ENCODE measurements at regions not wholly inside any gene's neighbourhood (a gene's known extent, or its start where the extent isn't known, plus 50 kb on each side); places are given as distances from the start of the nearest gene placed in this dataset.

GRCh38 chr6:126955621-126956020 is 162.8 kb upstream of the RSPO3 start:
- Histone ChIP-seq H3K79me1 (ENCODE audit: low read depth in 1 of 2, low read length in 2 of 2) (no peaks in the 10 kb centered on the region), H3K4me2 (ENCODE audit: low read depth, low read length) (no peak overlapping the region), H4K5ac (ENCODE audit: low read depth, low read length) (no peak overlapping the region), H3K27ac (ENCODE audit: insufficient read depth, low read length) (no peak overlapping the region), H4K20me1 (ENCODE audit: insufficient read depth, low read length) (no peaks in the 10 kb centered on the region), H2BK5ac (ENCODE audit: low read depth, low read length, poor library complexity, severe bottlenecking) (no peak overlapping the region), H3K36me3 (ENCODE audit: control insufficient read depth, insufficient read depth, low read length) (no peaks in the 10 kb centered on the region), H3K18ac (ENCODE audit: low read depth, low read length) (no peak overlapping the region), H3K56ac (ENCODE audit: extremely low read depth, insufficient read depth, low read length) (no peak overlapping the region), H3K9me1 (ENCODE audit: insufficient read depth, low read length) (no peaks in the 10 kb centered on the region), H3K4ac (ENCODE audit: low read depth, low read length) (no peak overlapping the region), H2AK9ac (replicated peaks; ENCODE audit: low read depth, low read length, poor library complexity) (no peak overlapping the region), H3K9me3 (ENCODE audit: control insufficient read depth, insufficient read depth, low read length) (no peaks in the 10 kb centered on the region), H4K91ac (ENCODE audit: insufficient read depth, low read depth, low read length) (no peak overlapping the region), H3K4me1 (ENCODE audit: control insufficient read depth, insufficient read depth, low read length) (no peaks in the 10 kb centered on the region), H3K23ac (ENCODE audit: low read depth, low read length) (no peak overlapping the region), H2BK120ac (ENCODE audit: low read depth, low read length) (no peak overlapping the region), H2AK5ac (ENCODE audit: low read depth, low read length) (no peak overlapping the region), H2BK20ac (ENCODE audit: low read depth, low read length) (no peak overlapping the region), H3K27me3 (ENCODE audit: control insufficient read depth, insufficient read depth, low read length) (no peaks in the 10 kb centered on the region), H3K4me3 (ENCODE audit: insufficient read depth, low read depth, low read length) (no peak overlapping the region), H2AFZ (replicated peaks; ENCODE audit: low read length, poor library complexity) (no peak overlapping the region), H3K9ac (ENCODE audit: low read depth, low read length) (no peak overlapping the region), H2BK15ac (ENCODE audit: low read depth, low read length) (no peak overlapping the region), H3K14ac (replicated peaks; ENCODE audit: low read depth, low read length) (no peak overlapping the region), H4K8ac (ENCODE audit: low read depth in 2 of 2, low read length in 2 of 2) (no peak overlapping the region)
- CTCF ChIA-PET, result interaction anchor here (1.0 kb wide), 1 partner anchor 13 kb away, joined by 3 read pairs; no protein-coding TSS in a partner anchor
- BruUV-seq (replicated peaks), result no TSS peak
- TF ChIP-seq MAFK (IDR thresholded peaks at IDR 0.05; ENCODE audit: low read depth, low read length), result no peak
- TF ChIP-seq RCOR1 (IDR thresholded peaks at IDR 0.05; ENCODE audit: insufficient replicate concordance, low read length), result no peak
- TF ChIP-seq CTCF (conservative IDR thresholded peaks at IDR 0.05; ENCODE audit: low read depth, low read length), result no peak
- no peak for TF ChIP-seq NFE2L2 (IDR thresholded peaks at IDR 0.05; ENCODE audit: low read depth, low read length)
- no peak for TF ChIP-seq USF2 (IDR thresholded peaks at IDR 0.05; ENCODE audit: low read depth, low read length)
- no peak for TF ChIP-seq POLR2A (IDR thresholded peaks at IDR 0.05; ENCODE audit: low read depth, low read length)
- no peak for TF ChIP-seq SMC3 (IDR thresholded peaks at IDR 0.05; ENCODE audit: low read depth, low read length)
- TF ChIP-seq RFX5 (IDR thresholded peaks at IDR 0.05; ENCODE audit: low read depth, low read length), result no peak
- no peak for ATAC-seq (ENCODE audit: low read depth)
- in situ Hi-C loops (cut with MboI; ENCODE audit: low sequenced_read_pairs) (no loop called here), dilution Hi-C loops (cut with HindIII; ENCODE audit: low sequenced_read_pairs, unreplicated experiment) (no loop called here), intact Hi-C loops (cut with micrococcal nuclease) (no loop called here)
- no peak for DNase-seq
- WGBS, 2 experiments (ENCODE audit: extremely low coverage in 2 of 2, insufficient read length in 1 of 2), result no CpG with 5 or more reads among the region's 1 CpG
- POLR2A ChIA-PET (ENCODE audit: unreplicated experiment), result no interaction called here
